DMS114 treated with DMSO at 0.1 percent for 48 hours (cell line): ENCODE measurements at regions not wholly inside any gene's neighbourhood (a gene's known extent, or its start where the extent isn't known, plus 50 kb on each side); places are given as distances from the start of the nearest gene placed in this dataset.

Source experiments
- DNase-seq: peaks from one replicate; lab custom pipeline; 2025; ENCODE audit not compliant: unreplicated experiment; lab: John Stamatoyannopoulos, UW

DNA sequence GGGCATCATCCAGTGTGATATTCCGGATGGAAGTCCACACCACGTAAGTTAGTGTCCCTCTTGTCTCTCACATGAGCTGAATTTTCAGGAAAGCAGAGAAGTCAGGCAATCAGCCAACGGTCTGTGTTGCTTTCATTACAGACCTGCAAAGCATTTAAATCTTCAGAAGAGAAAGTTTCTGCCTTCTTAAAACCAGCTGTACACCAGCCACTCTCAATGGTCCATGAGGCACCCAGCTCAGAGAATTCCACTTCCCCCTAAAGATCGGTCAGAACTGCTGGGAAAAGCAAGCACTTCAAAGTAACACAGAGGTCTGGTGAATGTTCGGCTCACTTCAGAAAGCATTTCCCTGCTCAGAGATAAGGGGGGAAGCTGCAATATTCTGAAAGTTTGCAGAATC lies 903.7 kb downstream of the EPHA3 start:
- no peak for DNase-seq

DNA sequence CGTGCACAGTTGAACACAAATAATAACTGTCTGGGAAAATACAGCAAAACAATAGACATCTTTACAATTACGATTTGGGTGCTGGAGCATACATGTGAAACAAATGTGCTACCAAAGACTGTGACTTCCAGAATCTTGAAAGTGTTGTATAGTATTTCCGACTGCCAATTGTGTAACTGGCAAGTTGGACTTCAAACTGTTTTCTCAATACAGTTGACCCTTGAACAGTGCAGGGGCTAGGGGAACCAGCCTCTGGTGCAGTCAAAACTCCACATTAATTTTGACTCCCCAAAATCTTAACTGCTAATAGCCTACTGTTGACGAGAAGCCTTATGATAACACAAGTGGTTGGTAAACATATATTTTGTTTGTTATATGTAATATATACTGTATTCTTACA lies 904.2 kb downstream of the EPHA3 start:
- DNase-seq: no peak

DNA sequence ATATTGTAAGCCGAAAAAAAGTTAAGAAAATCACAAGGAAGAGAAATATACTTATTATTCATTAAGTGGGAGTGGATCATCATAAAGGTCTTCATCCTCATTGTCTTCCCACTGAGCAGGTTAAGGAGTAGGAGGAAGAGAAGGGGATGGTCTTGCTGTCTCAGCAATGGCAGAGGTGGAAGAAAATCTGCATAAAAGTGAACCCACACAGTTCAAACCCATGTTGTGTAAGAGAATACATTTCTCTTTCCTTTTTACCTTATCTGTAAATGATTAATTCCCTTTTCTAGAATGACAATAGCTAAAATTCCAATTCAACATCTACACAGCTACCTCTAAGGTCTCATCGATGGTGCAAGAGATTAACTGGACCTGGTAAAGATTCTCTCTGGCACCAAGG lies 904.6 kb downstream of the EPHA3 start:
- DNase-seq: no peak

DNA sequence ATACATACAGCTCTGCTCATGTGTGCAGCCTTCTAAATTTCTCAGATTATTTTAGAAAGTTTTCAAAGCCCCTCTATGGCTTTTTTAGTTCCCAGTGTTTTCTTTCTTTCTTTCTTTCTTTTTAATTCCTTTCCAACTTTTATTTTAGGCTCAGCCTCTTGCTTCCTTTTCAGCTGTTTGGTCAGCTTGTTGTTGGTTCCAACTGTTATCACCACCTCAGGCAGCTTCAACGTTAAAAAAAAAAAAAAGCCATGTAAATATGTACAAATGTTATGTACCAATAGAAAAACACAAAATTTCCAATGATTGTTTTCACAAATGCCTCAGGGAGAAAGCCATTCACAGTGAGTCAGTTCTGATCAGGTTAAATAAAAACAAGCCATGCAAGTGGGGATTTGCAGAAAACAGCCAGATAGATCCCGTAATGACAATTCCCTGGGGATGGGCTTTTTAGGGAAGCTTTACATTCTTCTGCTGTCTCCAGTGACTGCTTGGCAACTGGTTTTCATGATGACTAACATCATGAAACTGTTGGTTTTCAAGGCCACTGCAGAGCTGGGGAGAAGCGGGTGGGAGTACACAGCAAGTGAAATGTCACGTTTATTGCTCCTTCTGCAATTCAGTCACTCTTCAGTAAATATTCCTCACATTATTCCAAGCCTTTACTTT lies 908.4 kb downstream of the EPHA3 start:
- no peak for DNase-seq

DNA sequence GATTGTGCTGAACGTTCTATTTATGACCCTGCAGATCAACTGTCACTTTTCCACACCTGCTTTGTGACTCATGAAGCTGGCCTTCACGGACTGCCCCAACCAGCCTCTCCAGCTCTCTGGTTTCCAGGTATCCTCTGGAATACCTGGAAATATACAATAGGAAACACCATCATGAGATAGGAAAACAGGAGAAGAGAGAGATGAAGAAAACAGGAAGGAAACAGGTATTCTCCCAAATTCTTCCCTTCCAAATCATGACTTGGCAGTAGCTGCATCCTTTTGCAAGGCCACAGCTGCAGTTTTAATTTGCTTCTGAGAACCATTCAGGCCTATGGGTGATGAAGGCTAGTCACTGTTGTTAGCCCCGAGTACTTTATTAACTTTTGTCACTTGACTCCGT lies 909.1 kb downstream of the EPHA3 start:
- no peak for DNase-seq

DNA sequence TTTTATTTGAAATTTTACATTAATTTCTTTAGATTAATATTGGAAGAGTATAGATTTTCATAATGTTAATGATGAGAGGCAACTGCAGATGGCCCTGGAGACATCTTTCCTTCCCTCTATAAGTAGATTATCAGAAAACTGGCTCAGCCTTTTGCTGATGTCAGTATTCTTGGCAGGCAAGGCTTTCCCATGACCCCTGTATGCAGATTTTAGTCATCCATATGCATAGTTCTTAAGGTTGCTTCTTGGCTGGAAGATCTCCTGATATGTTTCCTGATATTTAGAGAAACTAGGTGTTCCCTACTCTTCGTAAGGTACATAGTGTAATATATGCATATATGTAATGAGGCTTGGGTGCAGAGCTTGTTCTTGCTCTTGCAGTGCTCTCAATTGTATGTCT lies 911.4 kb downstream of the EPHA3 start:
- DNase-seq: no peak

DNA sequence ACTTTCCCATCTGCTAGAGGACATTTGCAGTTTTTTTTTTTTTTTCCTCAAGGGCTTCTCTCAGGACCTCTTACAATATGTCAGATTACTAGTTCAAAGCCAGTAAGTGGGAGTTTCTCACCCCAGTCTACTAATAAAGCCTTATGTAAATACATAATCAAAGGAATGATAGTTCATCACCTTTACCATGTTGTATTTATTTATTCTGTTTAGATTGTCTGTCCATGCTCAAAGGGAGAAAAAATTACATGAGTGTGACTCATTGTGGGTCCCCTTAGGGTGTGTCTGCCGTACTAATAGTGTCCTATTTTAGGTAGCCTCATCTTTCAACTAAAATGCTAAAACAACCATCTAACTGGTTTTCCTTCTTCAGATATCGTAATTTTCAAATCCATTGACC lies 917.6 kb downstream of the EPHA3 start:
- DNase-seq: no peak

DNA sequence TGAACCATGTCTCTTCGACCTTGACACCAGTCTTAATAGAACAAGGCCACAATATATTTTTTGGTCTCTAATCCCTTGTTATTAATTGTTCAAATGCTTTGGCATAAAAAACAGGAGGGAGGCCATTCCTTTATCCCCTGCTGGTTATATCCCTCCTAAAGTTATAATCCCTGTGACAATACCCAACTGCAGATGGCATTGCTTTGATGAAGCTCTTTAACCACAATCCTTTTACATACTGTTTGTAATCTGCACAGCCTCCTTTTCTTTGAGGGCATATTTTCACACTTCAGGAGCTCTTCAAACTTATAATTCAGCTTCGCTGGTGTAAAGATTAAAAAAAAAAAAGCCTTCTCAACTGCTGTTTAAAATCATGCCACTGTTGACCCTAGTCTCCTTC lies 919.0 kb downstream of the EPHA3 start:
- no peak for DNase-seq

DNA sequence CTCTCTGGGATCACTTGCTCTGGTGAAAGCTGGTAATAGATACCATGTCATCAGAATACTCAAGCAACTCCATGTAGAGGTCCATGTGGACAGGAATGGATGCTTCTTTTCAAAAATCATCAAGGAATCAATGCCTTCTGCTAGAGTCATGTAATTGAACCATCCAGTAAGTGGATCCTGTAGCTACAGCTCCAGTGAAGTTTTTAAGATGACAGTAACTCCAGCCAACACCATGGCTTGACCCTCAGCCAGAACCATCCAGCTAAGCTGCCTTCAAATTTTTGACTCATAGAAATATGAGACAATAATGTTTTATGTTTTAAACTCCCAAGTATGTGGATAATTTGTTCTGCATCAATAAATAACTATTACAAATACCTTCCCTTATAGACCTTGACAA lies 923.7 kb downstream of the EPHA3 start:
- DNase-seq: no peak

DNA sequence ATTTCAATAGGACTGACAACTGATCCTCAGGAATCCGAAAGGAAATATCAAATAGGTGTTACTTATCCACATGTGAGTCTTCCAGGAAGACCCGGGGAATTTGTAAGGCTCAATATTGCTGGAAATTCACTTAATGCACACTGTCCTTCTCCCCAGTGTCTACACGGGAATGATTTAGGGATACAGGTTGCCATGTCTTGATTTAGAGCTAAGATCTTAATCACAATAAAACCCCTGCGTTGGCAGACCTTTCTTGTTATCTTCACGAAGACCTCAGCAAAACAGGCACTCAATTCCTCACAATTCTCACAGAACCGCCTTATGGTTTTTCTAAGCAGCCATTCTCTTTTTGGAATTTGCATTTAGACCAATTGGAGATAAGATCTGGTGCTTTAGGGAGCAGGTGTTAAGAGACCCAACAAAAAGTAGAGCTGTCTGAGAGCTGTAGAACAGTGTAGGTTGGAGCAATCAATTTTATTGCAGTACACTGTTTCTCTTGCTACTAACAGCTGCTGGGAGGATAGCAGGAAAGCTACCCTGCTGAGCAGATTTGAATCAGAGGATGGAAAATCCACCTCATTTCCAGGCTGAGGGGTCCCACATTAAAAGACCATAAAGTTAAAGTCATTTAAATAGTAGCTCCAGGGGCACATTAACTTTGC lies 925.7 kb downstream of the EPHA3 start:
- DNase-seq: no peak

DNA sequence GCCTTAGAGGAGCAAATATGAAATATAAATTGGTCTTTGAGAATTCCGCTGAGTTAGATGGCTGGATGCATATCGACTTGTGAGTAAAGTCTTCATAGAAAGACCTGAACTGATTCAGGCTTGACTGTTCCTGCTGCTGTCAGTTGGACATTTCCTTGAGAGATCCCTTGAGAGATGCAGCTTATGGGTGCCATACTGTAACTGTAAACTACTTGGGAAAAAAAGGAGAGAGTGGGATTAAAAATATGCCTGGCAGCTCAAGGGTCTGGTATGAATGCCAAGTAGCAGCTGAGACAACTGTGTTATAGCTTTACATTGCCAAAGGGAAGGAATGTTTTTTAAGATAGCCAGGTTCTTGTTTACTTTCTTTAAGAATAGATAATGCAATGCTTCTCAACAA lies 926.6 kb downstream of the EPHA3 start:
- DNase-seq: no peak

DNA sequence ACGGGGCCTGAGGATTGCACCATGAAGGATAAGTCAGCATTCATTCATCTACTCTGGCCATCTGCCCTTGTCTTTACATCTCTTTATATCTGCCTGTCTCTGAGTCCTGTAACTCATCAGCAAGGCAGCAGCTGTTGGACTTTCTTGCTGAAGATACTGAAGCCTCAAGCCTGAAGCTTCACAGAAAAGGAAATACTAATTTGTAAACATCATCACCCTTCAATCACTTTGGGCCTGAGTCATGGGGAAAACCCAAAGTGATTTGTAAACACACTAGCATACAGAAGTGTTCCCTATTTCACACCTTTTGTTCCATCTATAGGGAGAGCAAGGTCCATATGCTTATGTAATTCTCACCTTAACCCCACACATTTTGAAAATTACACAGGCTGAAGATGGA lies 928.2 kb downstream of the EPHA3 start:
- no peak for DNase-seq

DNA sequence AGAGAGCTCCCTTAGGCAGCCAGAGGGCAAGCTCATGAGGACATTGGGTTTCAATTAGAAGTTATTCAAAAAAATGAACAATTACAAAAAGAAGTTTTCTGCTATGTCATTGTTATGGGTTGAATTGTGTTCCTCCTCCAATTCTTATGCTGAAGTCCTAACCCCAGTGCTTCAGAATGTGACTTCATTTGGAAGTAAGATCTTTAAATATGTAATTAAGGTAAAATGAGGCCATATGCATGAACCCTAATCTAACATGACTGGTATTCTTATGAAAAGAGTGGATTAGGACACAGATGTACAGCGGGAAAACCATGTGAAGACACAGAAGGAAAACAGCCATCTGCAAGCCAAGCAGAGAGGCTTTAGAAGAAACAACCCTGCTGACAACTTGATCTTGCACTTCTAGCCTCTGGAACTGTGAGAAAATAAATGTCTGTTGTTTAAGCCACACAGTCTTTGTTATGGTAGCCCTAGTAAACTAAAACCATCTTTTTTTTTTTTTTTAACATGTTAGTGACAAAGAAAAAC lies 929.6 kb downstream of the EPHA3 start:
- no peak for DNase-seq

DNA sequence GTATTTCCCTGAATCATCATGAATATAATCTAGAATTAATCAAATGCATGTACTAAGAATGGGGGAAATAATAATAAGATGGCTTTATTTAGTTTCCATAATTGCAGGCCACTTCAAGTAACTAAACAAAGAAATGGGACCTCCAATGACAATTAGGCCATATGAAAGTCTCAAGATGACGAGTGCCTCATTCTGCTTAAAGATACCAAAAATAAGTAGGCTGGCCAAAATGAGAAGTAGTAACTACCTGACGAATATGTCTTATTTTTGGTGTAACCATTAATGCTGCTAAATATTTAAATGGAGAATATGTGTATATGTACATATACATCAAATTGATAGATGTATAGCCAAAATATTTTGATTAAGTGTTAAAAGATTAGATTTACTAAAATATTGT lies 932.6 kb downstream of the EPHA3 start:
- no peak for DNase-seq

DNA sequence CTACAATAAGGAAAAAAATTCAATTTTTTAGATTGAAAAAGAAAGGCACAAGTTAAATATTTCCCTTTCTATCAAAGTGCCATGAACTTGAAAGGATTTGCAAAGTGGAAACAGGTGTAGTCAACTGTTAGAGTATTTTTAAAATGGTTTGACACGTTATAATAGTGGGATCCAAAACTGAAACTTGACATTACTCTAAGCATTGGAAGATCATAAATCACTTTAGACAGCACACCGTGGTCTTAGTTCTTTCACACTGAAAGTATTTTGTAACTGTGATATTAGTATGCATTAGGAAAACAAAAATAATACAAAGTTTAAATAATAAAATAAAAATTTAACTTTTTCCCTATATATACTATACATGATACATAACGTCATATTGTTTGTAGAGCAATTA lies 933.1 kb downstream of the EPHA3 start:
- no peak for DNase-seq

DNA sequence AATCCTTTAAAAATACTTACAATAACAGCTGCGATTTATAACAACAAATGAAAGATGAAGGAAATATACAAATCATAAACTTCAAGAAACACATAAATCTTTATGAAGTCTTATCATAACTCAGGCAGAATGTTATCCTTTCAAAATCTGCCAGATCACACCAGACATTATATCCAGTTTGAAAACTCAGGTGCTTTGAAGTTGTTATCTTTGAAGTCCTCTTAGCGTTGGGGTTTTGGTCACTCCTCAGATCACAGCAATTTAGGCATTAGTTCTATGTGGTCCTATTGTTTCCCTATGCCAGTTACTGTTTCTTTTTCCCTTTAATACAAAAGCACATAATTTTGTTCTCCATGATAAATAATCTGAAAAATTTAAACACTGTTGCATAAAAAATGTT lies 934.6 kb downstream of the EPHA3 start:
- DNase-seq: no peak

DNA sequence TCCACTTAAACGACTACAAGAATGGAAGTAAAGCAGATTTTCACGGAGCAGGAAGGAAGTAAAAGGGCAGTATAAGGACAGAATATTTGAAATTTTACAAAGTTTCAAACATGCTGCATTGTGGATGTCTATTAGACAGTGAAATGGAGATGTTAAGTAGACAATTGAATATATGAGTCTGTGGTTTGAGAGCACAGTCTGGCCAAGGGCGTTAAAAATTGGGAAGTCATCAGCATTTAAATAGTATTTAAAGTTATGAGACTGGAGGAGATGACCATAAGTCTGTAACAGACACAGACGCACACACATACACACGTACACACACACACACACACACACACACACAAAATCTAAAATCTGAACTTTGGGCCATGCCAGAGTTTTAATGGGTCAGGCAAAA lies 935.9 kb downstream of the EPHA3 start:
- no peak for DNase-seq

DNA sequence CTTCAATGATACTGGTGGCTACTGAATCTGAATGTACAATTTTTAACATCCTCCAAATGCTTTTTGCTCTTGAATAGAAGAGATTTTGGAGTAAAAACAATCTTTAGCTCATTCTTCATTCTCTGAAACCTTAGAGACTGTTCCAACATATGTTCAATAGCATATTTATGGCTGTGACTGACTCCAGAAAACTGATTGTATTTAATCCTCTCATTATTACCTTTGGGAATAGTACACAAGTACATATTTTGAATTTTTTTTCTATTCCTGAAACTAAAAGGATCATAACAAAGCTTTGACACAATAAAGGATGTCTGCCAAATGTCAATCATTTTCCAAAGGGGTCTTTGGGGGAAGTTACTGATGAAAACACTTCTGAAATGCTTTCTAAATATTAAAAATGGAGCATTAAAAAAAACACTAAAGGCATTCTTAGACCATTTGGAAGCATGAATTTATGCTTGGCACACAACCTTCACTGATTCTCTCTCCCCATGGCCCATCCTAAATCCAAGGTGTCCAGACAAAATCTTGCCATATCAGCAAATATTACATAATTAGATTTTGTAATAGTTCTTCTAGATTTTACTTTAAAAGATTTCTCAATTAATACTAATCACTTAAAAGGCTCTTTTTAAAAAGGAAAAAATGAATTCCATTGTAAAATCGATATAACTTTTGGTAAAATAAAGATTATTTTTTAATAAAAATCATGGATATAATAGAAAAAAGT lies 936.8 kb downstream of the EPHA3 start:
- DNase-seq: no peak

DNA sequence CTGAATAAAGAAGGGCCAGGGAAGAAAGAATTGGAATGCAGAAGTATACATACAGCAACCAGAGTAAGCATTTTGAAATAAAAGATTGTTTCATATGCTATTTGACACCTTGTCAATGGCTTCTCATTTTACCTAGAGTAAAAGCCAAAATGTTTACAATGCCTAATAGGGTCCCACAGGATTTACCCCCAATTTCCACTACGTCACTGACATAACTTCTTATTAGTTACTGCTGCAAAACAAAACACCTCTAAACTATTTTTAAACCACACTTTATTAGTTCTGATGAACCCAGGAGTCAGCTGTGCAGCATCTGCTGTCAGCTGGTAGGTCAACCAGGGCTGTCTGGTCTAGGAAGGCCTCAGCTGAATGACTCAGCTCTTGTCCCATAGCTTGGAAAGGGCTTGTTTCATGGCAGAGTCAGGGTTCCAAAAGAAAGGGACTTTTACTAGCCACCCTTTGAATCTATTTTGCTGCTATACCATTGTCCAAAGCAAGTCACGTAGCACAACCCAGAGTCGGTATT lies 945.1 kb downstream of the EPHA3 start:
- DNase-seq: no peak

DNA sequence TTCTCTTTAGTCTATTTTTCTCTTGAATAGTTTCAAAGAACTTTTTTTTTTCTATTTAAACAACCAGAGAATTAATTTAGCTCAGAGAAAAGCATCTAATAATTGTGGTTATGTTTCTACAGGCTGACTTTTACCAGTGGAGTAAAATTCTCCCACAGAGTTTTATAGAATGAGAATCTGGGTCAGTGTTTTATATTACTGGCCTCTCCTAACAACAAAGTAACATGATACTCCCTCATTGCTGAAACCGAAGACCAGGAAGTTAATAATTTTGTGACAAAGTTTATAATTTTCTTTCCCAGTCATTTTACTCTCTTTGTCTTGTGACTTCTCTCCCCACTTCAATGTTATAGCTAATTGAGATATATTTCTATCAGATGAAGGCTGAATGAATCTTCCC lies 946.9 kb downstream of the EPHA3 start:
- DNase-seq: no peak

DNA sequence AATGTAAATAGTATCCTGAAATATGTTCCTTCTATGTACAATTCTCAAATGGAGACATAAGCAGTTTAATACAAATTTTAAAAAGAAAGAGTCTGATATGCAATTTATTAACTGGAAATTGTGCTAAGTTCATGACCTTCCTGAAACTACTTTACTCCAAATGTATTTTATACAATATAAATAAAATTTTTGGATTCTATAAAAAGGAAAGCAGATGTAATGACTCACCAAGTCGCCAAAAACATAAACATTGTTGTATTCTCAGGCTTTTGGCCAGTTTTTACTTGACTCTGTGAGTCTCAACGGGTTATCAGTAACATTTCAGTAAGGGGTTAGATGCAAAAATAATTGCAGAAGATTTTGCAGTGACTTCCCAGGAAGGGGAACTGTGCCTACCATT lies 948.2 kb downstream of the EPHA3 start:
- no peak for DNase-seq
